ENCODE measurements at regions not wholly inside any gene's neighbourhood (a gene's known extent, or its start where the extent isn't known, plus 50 kb on each side); places are given as distances from the start of the nearest gene placed in this dataset.

DNA sequence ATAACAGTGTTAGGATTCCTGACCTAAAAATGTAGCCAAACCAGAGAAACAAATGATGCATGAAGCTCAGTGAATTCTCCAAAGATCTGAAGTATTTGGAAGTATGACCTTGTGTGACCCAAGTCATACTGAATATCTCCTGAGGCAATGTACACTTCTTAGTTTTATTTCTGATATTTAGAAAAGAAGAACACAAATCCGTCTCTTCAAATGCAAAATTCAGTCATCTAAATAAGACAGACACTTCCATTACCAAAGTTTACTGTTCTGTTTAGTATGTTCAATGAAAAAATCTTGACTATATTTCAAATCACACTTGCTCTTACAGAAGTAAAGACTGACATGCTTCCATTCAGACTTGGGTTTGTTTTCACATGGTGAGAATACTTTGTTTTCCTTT lies 495.7 kb downstream of the RIT2 start:
- Histone ChIP-seq H3K18ac (ENCODE audit: insufficient read length, low read depth, low read length) (no peak overlapping the region), H3T11ph (ENCODE audit: low read length) (no peak overlapping the region), H3K4ac (ENCODE audit: low read depth, low read length) (no peak overlapping the region), H3K4me2 (ENCODE audit: insufficient read depth, insufficient read length, low read length) (no peak overlapping the region), H3K4me1 (ENCODE audit: insufficient read depth, low read length) (no peaks in the 10 kb centered on the region), H4K20me1 (ENCODE audit: control insufficient read depth, insufficient read depth, insufficient read length) (no peaks in the 10 kb centered on the region), H2BK12ac (ENCODE audit: insufficient read length, low read depth, low read length) (no peak overlapping the region), H2AFZ (ENCODE audit: low read length) (no peak overlapping the region), H2BK20ac (ENCODE audit: low read depth, low read length, poor library complexity, severe bottlenecking) (no peak overlapping the region), H3K27me3 (ENCODE audit: insufficient read depth, low read length) (no peaks in the 10 kb centered on the region), H3K23ac (ENCODE audit: insufficient read length, low read depth, low read length) (no peak overlapping the region), H3K9ac (ENCODE audit: extremely low read depth, insufficient read length, low read length) (no peak overlapping the region), H2BK5ac (ENCODE audit: insufficient read length, low read length) (no peak overlapping the region), H4K91ac (ENCODE audit: insufficient read length, low read depth, low read length) (no peak overlapping the region), H3K56ac (ENCODE audit: insufficient read length, low read depth, low read length) (no peak overlapping the region), H2BK120ac (ENCODE audit: low read depth, low read length, poor library complexity, severe bottlenecking) (no peak overlapping the region), H3K79me2 (ENCODE audit: insufficient read depth, low read length) (no peaks in the 10 kb centered on the region), H3K79me1 (ENCODE audit: insufficient read depth, low read depth, low read length, poor library complexity, severe bottlenecking) (no peaks in the 10 kb centered on the region), H3K14ac (ENCODE audit: insufficient read depth, low read length) (no peak overlapping the region), H3K27ac (ENCODE audit: insufficient read length, low read depth, low read length) (no peak overlapping the region), H4K8ac (replicated peaks; ENCODE audit: insufficient read length, low read depth, low read length) (no peak overlapping the region), H2AK5ac (ENCODE audit: insufficient read length, low read length) (no peak overlapping the region), H4K5ac (ENCODE audit: insufficient read length, low read depth, low read length) (no peak overlapping the region), H3K23me2 (ENCODE audit: insufficient read length, low read depth, low read length, poor library complexity, severe bottlenecking) (no peaks in the 10 kb centered on the region), H2BK15ac (ENCODE audit: low read depth, low read length) (no peak overlapping the region), H3K9me3 (ENCODE audit: control insufficient read depth, low read depth, low read length) (no peaks in the 10 kb centered on the region)
- no peak overlapping the region for H3K4me3 Mint-ChIP-seq
- no peak overlapping the region for H3K27ac Mint-ChIP-seq
- H3K4me1 Mint-ChIP-seq: peaks cover 0 to 8% of the 10 kb centered on the region in 2 experiments; a peak in 3 of 4 replicates
- no peaks in the 10 kb centered on the region for H3K36me3 Mint-ChIP-seq (ENCODE audit: insufficient read depth in 1 of 3, low read depth in 3 of 3)
- TF ChIP-seq, protein P1, sequence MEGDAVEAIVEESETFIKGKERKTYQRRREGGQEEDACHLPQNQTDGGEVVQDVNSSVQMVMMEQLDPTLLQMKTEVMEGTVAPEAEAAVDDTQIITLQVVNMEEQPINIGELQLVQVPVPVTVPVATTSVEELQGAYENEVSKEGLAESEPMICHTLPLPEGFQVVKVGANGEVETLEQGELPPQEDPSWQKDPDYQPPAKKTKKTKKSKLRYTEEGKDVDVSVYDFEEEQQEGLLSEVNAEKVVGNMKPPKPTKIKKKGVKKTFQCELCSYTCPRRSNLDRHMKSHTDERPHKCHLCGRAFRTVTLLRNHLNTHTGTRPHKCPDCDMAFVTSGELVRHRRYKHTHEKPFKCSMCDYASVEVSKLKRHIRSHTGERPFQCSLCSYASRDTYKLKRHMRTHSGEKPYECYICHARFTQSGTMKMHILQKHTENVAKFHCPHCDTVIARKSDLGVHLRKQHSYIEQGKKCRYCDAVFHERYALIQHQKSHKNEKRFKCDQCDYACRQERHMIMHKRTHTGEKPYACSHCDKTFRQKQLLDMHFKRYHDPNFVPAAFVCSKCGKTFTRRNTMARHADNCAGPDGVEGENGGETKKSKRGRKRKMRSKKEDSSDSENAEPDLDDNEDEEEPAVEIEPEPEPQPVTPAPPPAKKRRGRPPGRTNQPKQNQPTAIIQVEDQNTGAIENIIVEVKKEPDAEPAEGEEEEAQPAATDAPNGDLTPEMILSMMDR (conservative IDR thresholded peaks at IDR 0.05): no peak
- WGBS (ENCODE audit: extremely low coverage, insufficient read length, low lambda C conversion rate): no CpG with 5 or more reads among the region's 1 CpG
- H3K27me3 Mint-ChIP-seq (ENCODE audit: low read depth): no peaks in the 10 kb centered on the region
- no peaks in the 10 kb centered on the region; a peak in 1 of 5 replicates for H3K9me3 Mint-ChIP-seq
- DNase-seq: no peak
